SK-N-MC (cell line): ENCODE measurements at regions not wholly inside any gene's neighbourhood (a gene's known extent, or its start where the extent isn't known, plus 50 kb on each side); places are given as distances from the start of the nearest gene placed in this dataset.

ENCODE experiments used
- EZH2 ChIP-seq: fragments of 200-600 bp; sonication (generic); IDR thresholded peaks from one replicate; pipeline ENCODE4 v1.6.1; 2017; ENCODE audit warnings: antibody characterized with exemption
- FOXP2 ChIP-seq: optimal IDR thresholded peaks from 2 replicates; pipeline ENCODE3; 2011; ENCODE audit warnings: mild to moderate bottlenecking, moderate library complexity; ENCODE audit not compliant: insufficient read depth; ENCODE audit errors: extremely low read length, control extremely low read depth

DNA sequence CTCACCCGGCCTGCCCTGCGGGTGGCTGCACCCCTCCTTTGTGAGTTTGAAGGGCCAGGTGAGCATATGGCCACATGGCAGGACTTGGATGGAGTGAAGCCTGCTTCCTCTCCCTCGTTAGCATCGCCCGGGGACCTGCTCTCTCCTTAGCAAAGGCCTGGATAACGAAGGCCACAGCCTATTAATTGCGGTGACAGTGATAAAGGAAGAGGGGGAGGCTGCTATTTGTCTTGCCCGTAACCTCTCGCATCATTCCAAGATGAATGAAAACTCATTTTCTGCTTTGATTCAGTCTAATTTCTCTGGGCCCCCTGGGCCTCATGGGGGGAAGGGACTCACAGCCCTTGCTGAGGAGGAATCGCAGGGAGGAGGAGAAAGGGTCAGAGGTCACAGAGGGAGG is 68.5 kb upstream of the LHX1 start:
- TF ChIP-seq EZH2 (no peak), FOXP2 (no peak)
